ENCODE measurements at regions not wholly inside any gene's neighbourhood (a gene's known extent, or its start where the extent isn't known, plus 50 kb on each side); places are given as distances from the start of the nearest gene placed in this dataset.
"Not testable (repeated sequence)": the region's sequence is repeated elsewhere in the genome, so short reads cannot be mapped to it uniquely, and the experiment has no call there.

DNA sequence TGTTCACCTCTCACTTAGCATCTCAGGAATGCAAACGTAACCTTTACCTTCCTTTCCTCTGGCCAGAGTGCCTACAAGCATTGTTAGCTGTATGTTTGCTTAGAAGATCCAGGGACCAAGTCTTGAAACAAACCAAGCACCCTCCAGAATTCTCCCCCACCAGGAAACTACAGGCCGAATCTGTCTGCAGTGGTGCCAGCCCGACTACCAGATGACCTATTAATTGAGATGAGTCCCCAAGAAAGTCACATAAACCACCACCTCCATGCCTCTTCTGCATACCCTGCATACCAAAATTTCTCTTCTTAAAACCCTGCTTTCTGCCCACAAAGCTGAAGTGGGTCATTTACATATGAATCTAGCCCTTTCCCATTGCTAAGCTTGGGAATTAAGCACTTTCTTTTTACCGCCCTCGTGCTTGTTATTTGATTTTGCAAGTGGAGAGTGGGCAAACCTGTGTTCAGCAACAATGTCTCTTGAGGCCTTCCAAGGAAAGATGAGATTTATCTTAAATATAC is 1239.1 kb downstream of the CDH12 start:
- no peaks in the 10 kb centered on the region for H3K9me3 ChIP-seq (ENCODE audit: low read length)
- no peaks in the 10 kb centered on the region for H3K36me3 ChIP-seq (ENCODE audit: insufficient read depth, low read length)
- no peaks in the 10 kb centered on the region for H3K4me1 ChIP-seq (ENCODE audit: insufficient read depth, low read length)
- H3K27me3 ChIP-seq (ENCODE audit: control insufficient read depth in 1 of 2, insufficient read depth in 2 of 2, low read length in 2 of 2): no peaks in the 10 kb centered on the region
- H3K4me3 ChIP-seq (ENCODE audit: low read depth in 1 of 2, low read length in 2 of 2): no peak overlapping the region
- H3K9ac ChIP-seq (ENCODE audit: low read length): no peak overlapping the region
- H3K27ac ChIP-seq (ENCODE audit: low read depth, low read length): no peak overlapping the region

DNA sequence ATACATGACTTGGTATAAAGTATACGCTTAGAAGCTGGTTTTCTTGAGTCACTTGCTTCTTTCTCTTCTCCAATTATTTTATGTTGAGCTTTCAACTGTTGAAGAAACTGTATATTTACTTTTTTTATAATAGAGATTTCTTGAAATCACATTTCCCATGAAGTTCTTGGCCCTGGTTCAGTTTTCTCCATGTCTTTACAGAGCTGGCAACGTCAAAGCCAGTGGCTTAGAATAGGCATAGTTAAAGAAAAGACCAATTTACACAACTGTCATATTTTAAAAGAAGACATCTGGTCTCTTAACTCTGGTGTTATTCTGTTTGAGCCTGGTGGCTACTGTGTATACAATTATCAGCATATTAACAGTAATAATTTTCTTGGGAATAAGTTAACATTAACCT is 1249.3 kb downstream of the CDH12 start:
- no peaks in the 10 kb centered on the region for H3K9me3 ChIP-seq (ENCODE audit: low read length)
- H3K9ac ChIP-seq (ENCODE audit: low read length): no peak overlapping the region
- H3K27me3 ChIP-seq (ENCODE audit: control insufficient read depth in 1 of 2, insufficient read depth in 2 of 2, low read length in 2 of 2): no peaks in the 10 kb centered on the region
- no peaks in the 10 kb centered on the region for H3K4me1 ChIP-seq (ENCODE audit: insufficient read depth, low read length)
- no peaks in the 10 kb centered on the region for H3K36me3 ChIP-seq (ENCODE audit: insufficient read depth, low read length)
- H3K4me3 ChIP-seq (ENCODE audit: low read depth in 1 of 2, low read length in 2 of 2): no peak overlapping the region
- no peak overlapping the region for H3K27ac ChIP-seq (ENCODE audit: low read depth, low read length)

DNA sequence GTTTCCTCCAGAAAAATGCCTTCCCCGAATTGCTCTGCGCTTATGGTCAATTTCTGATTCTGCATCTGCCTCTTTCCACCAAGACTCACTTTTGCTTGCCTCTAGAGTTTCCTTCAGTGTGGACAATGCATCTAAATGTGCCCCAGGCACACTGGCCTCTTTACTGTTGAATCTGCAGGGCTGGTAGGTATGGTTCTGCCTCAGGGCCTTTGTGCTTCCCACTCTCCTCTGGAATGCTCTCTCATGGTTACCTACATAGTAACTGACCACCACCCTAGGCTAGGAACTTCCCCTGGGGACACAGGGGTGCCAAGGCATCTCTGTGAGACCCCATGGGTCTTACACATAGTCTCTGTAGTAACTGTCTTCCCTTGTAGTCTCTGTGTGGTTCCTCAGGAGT is 1258.6 kb downstream of the CDH12 start:
- H3K36me3 ChIP-seq (ENCODE audit: insufficient read depth, low read length): no peaks in the 10 kb centered on the region
- H3K27ac ChIP-seq (ENCODE audit: low read depth, low read length): no peak overlapping the region
- no peaks in the 10 kb centered on the region for H3K4me1 ChIP-seq (ENCODE audit: insufficient read depth, low read length)
- H3K9me3 ChIP-seq (ENCODE audit: low read length): no peaks in the 10 kb centered on the region
- H3K9ac ChIP-seq (ENCODE audit: low read length): no peak overlapping the region
- no peaks in the 10 kb centered on the region for H3K27me3 ChIP-seq (ENCODE audit: control insufficient read depth in 1 of 2, insufficient read depth in 2 of 2, low read length in 2 of 2)
- no peak overlapping the region for H3K4me3 ChIP-seq (ENCODE audit: low read depth in 1 of 2, low read length in 2 of 2)

DNA sequence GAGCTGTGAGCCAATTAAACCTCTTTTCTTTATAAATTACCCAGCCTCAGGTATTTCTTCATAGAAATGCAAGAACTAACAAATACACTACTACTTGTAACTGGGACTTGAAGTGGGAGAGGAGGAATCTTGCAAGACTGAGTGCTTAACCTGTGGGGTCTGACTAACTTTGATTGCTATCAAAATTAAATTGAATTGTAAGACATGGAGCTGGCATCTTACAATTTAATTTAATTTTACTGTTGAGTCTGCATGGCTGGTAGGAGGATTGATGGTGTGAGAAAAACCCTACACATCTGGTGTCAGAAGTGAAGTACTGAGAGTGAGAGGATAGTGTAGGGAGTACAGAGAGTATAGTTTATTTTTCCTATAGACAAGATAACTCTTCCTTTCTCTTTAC is 1259.9 kb downstream of the CDH12 start:
- H3K27me3 ChIP-seq (ENCODE audit: control insufficient read depth in 1 of 2, insufficient read depth in 2 of 2, low read length in 2 of 2): no peaks in the 10 kb centered on the region
- no peak overlapping the region for H3K9ac ChIP-seq (ENCODE audit: low read length)
- H3K4me1 ChIP-seq (ENCODE audit: insufficient read depth, low read length): no peaks in the 10 kb centered on the region
- no peak overlapping the region for H3K27ac ChIP-seq (ENCODE audit: low read depth, low read length)
- no peak overlapping the region for H3K4me3 ChIP-seq (ENCODE audit: low read depth in 1 of 2, low read length in 2 of 2)
- H3K9me3 ChIP-seq (ENCODE audit: low read length): no peaks in the 10 kb centered on the region
- H3K36me3 ChIP-seq (ENCODE audit: insufficient read depth, low read length): no peaks in the 10 kb centered on the region

DNA sequence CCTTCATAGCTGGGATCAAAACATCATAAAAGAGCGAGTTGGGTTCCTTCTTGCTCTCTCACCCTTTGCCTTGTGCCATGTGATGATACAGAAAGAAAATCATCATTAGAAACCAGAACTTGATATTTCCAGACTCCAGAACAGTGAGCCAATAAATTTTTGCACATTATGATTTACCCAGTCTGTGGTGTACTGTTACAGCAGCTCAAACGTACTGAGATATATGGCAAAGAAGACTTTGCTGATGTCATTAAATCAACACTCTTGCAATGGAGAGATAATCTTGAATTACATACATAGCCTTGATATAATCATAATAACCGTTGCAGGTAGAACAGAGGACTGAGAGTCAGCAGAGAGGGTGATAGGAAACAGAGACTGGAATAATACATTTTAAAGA is 1271.6 kb downstream of the CDH12 start:
- Histone ChIP-seq H3K4me3 (ENCODE audit: low read depth in 1 of 2, low read length in 2 of 2) (no peak overlapping the region), H3K27me3 (ENCODE audit: control insufficient read depth in 1 of 2, insufficient read depth in 2 of 2, low read length in 2 of 2) (no peaks in the 10 kb centered on the region), H3K4me1 (ENCODE audit: insufficient read depth, low read length) (no peaks in the 10 kb centered on the region), H3K36me3 (ENCODE audit: insufficient read depth, low read length) (no peaks in the 10 kb centered on the region), H3K9ac (ENCODE audit: low read length) (no peak overlapping the region), H3K27ac (ENCODE audit: low read depth, low read length) (no peak overlapping the region), H3K9me3 (ENCODE audit: low read length) (no peaks in the 10 kb centered on the region)

DNA sequence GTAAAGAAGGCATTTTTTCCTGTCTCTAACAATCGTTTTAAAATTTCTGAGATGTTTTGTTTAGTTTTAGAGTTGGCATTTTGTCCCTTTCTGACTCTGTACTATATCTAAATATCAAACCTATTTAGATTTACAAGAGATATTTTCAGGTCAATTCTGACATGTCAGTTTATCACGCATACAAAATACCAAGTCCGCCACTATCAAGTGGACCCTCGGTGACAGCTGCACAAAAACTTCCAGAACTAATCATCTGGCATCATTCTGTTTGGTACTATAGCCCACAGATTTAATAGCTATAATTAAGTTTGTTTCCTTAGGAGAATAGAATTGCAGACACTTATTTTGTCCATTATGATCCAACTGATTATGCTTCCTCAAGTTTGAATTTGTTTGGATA is 1278.2 kb downstream of the CDH12 start:
- Histone ChIP-seq H3K9me3 (ENCODE audit: low read length) (no peaks in the 10 kb centered on the region), H3K4me3 (ENCODE audit: low read depth in 1 of 2, low read length in 2 of 2) (no peak overlapping the region), H3K27ac (ENCODE audit: low read depth, low read length) (no peak overlapping the region), H3K4me1 (ENCODE audit: insufficient read depth, low read length) (no peaks in the 10 kb centered on the region), H3K9ac (ENCODE audit: low read length) (no peak overlapping the region), H3K36me3 (ENCODE audit: insufficient read depth, low read length) (no peaks in the 10 kb centered on the region), H3K27me3 (ENCODE audit: control insufficient read depth in 1 of 2, insufficient read depth in 2 of 2, low read length in 2 of 2) (no peaks in the 10 kb centered on the region)

DNA sequence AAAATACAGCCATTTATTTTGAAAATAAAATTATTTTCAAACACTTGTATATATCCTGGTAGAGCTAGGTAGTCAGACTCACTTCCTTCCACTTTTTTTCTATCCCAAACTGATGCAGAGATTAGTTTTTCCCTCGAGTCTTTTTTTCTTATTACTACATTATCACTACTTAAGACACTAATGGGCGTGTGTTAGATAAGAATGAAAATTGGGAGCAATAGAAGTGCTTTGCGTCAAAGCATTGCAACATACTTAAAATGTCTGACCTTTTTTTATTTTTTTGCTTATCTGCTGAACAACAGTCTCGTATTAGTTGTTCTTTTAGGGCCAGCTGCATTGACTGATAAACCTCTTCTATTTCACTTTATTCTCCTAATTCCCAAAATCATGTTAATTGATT is 1278.7 kb downstream of the CDH12 start:
- Histone ChIP-seq H3K4me1 (ENCODE audit: insufficient read depth, low read length) (no peaks in the 10 kb centered on the region), H3K36me3 (ENCODE audit: insufficient read depth, low read length) (no peaks in the 10 kb centered on the region), H3K4me3 (ENCODE audit: low read depth in 1 of 2, low read length in 2 of 2) (no peak overlapping the region)

DNA sequence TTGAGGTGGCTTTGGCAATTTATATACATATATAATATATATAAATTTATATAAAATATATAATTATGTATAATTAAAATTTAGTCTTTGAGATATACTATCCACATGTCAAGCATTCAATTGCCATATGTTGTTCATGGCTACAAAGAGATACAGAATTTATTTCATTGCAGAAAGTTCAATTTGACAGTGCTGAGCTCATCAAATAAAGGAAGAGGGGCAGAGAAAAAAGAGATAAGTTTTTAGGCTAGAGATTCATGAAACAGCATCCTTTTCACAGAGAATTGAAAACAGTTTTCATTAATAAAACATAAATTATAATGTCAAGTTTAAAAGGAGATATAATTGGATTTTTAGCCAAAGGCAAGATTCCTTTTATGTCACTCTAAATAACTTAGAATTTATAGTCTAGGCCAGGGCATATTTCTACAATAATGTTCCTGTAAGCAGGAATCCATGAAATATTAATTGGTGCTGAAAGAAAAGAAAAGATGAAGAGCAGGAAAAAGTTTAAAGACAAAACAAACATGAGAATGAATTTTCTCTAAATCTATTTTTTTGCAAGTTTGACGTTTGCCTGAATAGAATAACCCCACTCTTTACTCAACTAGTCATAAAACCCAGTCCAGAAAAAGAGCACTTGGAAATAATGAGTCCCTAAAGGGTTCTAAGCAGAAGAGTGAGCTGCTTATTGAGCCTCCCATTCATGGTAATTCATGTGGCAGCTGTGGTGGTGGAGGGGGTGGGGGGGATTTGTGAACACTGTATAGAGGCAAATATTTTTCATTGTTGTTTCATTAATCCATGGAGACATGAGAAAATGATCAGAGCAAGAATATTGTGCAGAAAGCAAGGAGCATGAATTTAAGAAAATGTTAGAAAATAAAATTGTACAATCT is 1279.5 kb downstream of the CDH12 start:
- H3K36me3 ChIP-seq (ENCODE audit: insufficient read depth, low read length): no peaks in the 10 kb centered on the region
- H3K27me3 ChIP-seq (ENCODE audit: control insufficient read depth in 1 of 2, insufficient read depth in 2 of 2, low read length in 2 of 2): no peaks in the 10 kb centered on the region
- H3K9me3 ChIP-seq (ENCODE audit: low read length): no peaks in the 10 kb centered on the region
- H3K4me1 ChIP-seq (ENCODE audit: insufficient read depth, low read length): no peaks in the 10 kb centered on the region
- H3K9ac ChIP-seq (ENCODE audit: low read length): no peak overlapping the region
- H3K4me3 ChIP-seq (ENCODE audit: low read depth in 1 of 2, low read length in 2 of 2): no peak overlapping the region
- H3K27ac ChIP-seq (ENCODE audit: low read depth, low read length): no peak overlapping the region

More for the DNA sequence above, 1278.7 kb downstream of the CDH12 start:
- H3K9ac ChIP-seq (ENCODE audit: low read length): no peak overlapping the region
- no peak overlapping the region for H3K27ac ChIP-seq (ENCODE audit: low read depth, low read length)
- H3K9me3 ChIP-seq (ENCODE audit: low read length): no peaks in the 10 kb centered on the region
- no peaks in the 10 kb centered on the region for H3K27me3 ChIP-seq (ENCODE audit: control insufficient read depth in 1 of 2, insufficient read depth in 2 of 2, low read length in 2 of 2)

DNA sequence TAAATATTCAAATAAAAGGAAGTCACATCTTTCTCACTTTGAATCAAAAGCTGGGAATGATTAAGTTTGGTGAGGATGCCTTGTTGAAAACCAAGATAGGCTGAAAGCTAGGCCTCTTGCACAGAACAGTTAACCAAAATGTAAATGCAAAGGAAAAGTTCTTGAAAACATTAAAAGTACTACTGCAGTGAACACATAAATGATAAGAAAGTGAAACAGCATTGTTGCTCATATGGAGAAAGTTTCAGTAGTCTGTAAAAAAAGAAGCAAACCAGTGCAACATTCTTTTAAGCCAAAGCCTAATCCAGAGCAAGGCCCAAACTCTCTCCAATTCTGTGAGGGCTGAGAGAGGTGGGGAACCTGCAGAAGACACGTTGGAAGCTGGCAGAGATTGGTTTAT is 1281.9 kb downstream of the CDH12 start:
- not testable (repeated sequence) for H3K4me1 ChIP-seq (ENCODE audit: insufficient read depth, low read length); H3K36me3 ChIP-seq (ENCODE audit: insufficient read depth, low read length); H3K9me3 ChIP-seq (ENCODE audit: low read length); H3K27ac ChIP-seq (ENCODE audit: low read depth, low read length); H3K4me3 ChIP-seq (ENCODE audit: low read depth in 1 of 2, low read length in 2 of 2); H3K27me3 ChIP-seq (ENCODE audit: control insufficient read depth in 1 of 2, insufficient read depth in 2 of 2, low read length in 2 of 2); H3K9ac ChIP-seq (ENCODE audit: low read length)

DNA sequence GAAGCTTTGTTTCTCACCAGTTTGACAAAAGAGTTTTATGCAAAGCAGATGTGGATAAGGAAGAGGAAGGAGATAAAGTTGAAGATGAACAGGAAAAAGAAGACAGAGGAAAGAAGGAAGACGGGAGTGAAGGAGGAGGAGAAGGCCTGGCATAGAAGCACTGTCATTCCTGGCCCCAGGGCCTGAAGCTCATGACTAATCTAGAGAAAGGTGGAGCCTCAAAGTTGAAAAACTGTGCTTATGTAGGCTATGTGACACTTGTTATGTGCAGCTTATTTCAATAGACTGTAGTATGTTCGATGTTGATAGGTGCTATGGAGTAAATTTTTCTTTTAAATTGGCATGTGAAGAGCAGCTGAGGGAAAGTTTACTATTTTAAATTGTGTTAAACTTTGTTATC is 1294.0 kb downstream of the CDH12 start:
- H3K27ac ChIP-seq (ENCODE audit: low read depth, low read length); H3K27me3 ChIP-seq (ENCODE audit: control insufficient read depth in 1 of 2, insufficient read depth in 2 of 2, low read length in 2 of 2); H3K9ac ChIP-seq (ENCODE audit: low read length); H3K36me3 ChIP-seq (ENCODE audit: insufficient read depth, low read length); H3K4me3 ChIP-seq (ENCODE audit: low read depth in 1 of 2, low read length in 2 of 2); H3K9me3 ChIP-seq (ENCODE audit: low read length); H3K4me1 ChIP-seq (ENCODE audit: insufficient read depth, low read length): not testable (repeated sequence)

DNA sequence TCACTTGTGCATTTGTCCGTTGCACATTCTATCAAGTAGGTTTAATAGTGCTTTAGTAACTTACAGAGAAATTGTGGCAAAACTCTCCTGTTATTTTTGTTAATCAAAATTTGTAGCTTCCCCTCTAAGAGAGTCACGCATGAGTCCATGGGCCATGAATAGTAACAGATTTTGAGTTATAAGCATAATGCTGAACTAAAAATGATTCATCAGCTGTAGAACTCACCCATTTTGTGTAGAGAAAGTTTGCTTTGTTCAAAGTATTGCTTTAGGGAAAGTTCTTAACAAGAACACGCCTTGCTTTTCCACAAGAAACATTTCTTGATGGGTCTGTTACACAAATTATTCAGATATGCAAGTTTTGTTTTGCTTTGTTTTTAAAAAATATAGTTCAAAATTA is 1300.9 kb downstream of the CDH12 start:
- not testable (repeated sequence) for H3K9me3 ChIP-seq (ENCODE audit: low read length); H3K36me3 ChIP-seq (ENCODE audit: insufficient read depth, low read length); H3K9ac ChIP-seq (ENCODE audit: low read length); H3K27me3 ChIP-seq (ENCODE audit: control insufficient read depth in 1 of 2, insufficient read depth in 2 of 2, low read length in 2 of 2); H3K27ac ChIP-seq (ENCODE audit: low read depth, low read length); H3K4me1 ChIP-seq (ENCODE audit: insufficient read depth, low read length); H3K4me3 ChIP-seq (ENCODE audit: low read depth in 1 of 2, low read length in 2 of 2)

DNA sequence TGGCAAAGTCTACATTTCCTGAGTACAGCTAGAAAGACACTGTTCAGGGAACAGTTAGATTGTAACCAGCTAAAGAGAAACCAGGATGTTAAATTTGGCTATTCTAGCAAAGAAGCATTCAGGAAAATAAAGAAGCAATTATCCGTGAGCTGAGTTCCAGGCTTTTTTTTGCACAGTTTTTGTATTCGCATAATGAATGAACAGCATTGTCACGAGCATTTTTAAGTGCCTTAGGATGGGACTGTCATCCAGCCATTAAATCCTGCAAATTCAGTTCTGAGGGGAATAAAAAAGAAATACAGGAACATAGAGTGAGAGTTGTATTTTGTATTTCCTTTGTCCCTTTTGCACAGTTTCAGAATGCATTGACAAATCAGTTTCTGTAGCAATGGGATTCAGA is 1302.2 kb downstream of the CDH12 start:
- H3K9ac ChIP-seq (ENCODE audit: low read length); H3K36me3 ChIP-seq (ENCODE audit: insufficient read depth, low read length); H3K4me1 ChIP-seq (ENCODE audit: insufficient read depth, low read length); H3K9me3 ChIP-seq (ENCODE audit: low read length); H3K4me3 ChIP-seq (ENCODE audit: low read depth in 1 of 2, low read length in 2 of 2); H3K27me3 ChIP-seq (ENCODE audit: control insufficient read depth in 1 of 2, insufficient read depth in 2 of 2, low read length in 2 of 2); H3K27ac ChIP-seq (ENCODE audit: low read depth, low read length): not testable (repeated sequence)
